K562 (cell line): ENCODE measurements at regions not wholly inside any gene's neighbourhood (a gene's known extent, or its start where the extent isn't known, plus 50 kb on each side); places are given as distances from the start of the nearest gene placed in this dataset.

ENCODE experiments used
- EZH2 ChIP-seq: IDR thresholded peaks from 2 replicates; pipeline ENCODE4 v1.6.1; 2012; ENCODE audit warnings: low read depth, mild to moderate bottlenecking, inconsistent platforms, low read length, borderline replicate concordance
- TF ChIP-seq, protein P1 (sequence below): fragments of 450-650 bp; IDR thresholded peaks from 2 replicates; pipeline ENCODE4 v1.6.1; 2016; ENCODE audit warnings: mild to moderate bottlenecking, moderate library complexity

DNA sequence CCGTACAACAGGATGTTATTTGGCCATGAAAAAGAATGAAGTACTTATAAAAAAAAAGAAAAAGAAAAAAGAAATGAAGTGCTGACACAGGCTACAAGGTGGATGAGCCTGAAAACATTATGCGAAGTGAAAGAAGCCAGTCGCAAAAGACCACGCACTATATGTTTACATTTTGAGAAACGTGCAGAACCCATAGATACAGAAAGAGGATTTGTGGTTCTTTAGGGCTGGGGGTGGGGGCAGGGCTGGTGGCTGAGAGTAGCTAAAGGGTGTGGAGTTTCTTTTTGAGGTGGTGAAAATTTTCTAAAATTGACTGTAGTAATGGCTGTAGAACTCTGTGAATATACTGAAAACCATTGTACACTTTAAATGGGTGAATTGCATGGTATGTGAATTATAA lies 86.0 kb upstream of the FAM20C start:
- TF ChIP-seq, protein P1, sequence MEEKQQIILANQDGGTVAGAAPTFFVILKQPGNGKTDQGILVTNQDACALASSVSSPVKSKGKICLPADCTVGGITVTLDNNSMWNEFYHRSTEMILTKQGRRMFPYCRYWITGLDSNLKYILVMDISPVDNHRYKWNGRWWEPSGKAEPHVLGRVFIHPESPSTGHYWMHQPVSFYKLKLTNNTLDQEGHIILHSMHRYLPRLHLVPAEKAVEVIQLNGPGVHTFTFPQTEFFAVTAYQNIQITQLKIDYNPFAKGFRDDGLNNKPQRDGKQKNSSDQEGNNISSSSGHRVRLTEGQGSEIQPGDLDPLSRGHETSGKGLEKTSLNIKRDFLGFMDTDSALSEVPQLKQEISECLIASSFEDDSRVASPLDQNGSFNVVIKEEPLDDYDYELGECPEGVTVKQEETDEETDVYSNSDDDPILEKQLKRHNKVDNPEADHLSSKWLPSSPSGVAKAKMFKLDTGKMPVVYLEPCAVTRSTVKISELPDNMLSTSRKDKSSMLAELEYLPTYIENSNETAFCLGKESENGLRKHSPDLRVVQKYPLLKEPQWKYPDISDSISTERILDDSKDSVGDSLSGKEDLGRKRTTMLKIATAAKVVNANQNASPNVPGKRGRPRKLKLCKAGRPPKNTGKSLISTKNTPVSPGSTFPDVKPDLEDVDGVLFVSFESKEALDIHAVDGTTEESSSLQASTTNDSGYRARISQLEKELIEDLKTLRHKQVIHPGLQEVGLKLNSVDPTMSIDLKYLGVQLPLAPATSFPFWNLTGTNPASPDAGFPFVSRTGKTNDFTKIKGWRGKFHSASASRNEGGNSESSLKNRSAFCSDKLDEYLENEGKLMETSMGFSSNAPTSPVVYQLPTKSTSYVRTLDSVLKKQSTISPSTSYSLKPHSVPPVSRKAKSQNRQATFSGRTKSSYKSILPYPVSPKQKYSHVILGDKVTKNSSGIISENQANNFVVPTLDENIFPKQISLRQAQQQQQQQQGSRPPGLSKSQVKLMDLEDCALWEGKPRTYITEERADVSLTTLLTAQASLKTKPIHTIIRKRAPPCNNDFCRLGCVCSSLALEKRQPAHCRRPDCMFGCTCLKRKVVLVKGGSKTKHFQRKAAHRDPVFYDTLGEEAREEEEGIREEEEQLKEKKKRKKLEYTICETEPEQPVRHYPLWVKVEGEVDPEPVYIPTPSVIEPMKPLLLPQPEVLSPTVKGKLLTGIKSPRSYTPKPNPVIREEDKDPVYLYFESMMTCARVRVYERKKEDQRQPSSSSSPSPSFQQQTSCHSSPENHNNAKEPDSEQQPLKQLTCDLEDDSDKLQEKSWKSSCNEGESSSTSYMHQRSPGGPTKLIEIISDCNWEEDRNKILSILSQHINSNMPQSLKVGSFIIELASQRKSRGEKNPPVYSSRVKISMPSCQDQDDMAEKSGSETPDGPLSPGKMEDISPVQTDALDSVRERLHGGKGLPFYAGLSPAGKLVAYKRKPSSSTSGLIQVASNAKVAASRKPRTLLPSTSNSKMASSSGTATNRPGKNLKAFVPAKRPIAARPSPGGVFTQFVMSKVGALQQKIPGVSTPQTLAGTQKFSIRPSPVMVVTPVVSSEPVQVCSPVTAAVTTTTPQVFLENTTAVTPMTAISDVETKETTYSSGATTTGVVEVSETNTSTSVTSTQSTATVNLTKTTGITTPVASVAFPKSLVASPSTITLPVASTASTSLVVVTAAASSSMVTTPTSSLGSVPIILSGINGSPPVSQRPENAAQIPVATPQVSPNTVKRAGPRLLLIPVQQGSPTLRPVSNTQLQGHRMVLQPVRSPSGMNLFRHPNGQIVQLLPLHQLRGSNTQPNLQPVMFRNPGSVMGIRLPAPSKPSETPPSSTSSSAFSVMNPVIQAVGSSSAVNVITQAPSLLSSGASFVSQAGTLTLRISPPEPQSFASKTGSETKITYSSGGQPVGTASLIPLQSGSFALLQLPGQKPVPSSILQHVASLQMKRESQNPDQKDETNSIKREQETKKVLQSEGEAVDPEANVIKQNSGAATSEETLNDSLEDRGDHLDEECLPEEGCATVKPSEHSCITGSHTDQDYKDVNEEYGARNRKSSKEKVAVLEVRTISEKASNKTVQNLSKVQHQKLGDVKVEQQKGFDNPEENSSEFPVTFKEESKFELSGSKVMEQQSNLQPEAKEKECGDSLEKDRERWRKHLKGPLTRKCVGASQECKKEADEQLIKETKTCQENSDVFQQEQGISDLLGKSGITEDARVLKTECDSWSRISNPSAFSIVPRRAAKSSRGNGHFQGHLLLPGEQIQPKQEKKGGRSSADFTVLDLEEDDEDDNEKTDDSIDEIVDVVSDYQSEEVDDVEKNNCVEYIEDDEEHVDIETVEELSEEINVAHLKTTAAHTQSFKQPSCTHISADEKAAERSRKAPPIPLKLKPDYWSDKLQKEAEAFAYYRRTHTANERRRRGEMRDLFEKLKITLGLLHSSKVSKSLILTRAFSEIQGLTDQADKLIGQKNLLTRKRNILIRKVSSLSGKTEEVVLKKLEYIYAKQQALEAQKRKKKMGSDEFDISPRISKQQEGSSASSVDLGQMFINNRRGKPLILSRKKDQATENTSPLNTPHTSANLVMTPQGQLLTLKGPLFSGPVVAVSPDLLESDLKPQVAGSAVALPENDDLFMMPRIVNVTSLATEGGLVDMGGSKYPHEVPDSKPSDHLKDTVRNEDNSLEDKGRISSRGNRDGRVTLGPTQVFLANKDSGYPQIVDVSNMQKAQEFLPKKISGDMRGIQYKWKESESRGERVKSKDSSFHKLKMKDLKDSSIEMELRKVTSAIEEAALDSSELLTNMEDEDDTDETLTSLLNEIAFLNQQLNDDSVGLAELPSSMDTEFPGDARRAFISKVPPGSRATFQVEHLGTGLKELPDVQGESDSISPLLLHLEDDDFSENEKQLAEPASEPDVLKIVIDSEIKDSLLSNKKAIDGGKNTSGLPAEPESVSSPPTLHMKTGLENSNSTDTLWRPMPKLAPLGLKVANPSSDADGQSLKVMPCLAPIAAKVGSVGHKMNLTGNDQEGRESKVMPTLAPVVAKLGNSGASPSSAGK = no peak
- no peak for TF ChIP-seq EZH2
